Activated CD8-positive, alpha-beta memory T cell treated with anti-CD3 and anti-CD28 coated beads for 4 hours (primary cell): ENCODE measurements at regions not wholly inside any gene's neighbourhood (a gene's known extent, or its start where the extent isn't known, plus 50 kb on each side); places are given as distances from the start of the nearest gene placed in this dataset.
"Not testable (repeated sequence)": the region's sequence is repeated elsewhere in the genome, so short reads cannot be mapped to it uniquely, and the experiment has no call there.

ENCODE experiments used
- DNase-seq, 2 donors: peaks; one replicate each; pipeline ENCODE4 v3.0.0-alpha.2; 2020; ENCODE audit warnings: low read depth in 2 of 2

DNA sequence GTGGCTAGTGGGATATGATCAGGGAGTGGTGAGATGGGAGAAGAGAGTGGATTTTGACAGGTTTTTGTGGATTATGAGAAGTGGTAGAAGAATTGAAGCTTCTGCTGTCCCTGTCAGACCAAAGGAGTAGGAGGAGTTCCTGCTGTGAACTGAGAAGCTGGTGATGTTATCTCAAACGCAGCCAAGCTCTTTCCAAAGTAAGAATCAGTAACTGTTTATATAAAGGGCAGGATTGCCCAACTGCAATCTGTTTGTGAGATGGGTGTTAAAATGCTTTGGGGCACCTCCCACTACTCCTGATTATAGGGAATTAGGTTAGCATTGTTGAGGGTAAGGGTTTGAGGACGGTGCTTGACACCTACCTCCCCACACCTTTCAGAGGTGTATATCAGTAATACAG lies 60.5 kb upstream of the USP25 start:
- DNase-seq: no peak

GRCh38 chr21:15671188-15671587 lies 58.6 kb upstream of the USP25 start:
- DNase-seq: no peak

DNA sequence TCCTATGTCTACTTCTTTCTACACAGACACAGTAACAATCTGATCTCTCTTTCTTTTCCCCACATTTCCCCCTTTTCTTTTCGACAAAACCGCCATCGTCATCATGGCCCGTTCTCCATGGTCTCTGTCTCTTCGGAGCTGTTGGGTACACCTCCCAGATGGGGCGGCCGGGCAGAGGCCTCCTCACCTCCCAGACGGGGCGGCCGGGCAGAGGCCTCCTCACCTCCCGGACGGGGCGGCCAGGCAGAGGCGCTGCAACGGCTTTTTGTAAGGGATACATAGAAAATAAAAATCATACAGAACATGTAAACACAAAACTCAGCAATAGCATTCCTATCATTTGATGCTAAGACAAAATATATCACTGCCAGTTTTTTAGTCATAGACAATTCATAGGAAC lies 57.2 kb upstream of the USP25 start:
- DNase-seq: not testable (repeated sequence)

GRCh38 chr21:15676935-15677334 lies 52.8 kb upstream of the USP25 start:
- no peak for DNase-seq

- no peak for DNase-seq
These were observed 50.2 kb upstream of the USP25 start for GRCh38 chr21:15679630-15680029.
